Right ventricle myocardium superior (tissue), 1 donor: ENCODE measurements at regions not wholly inside any gene's neighbourhood (a gene's known extent, or its start where the extent isn't known, plus 50 kb on each side); places are given as distances from the start of the nearest gene placed in this dataset.

ENCODE experiments used
- ATAC-seq: fragments of 200-7000 bp; cut with Tn5 transposase; one replicate; pipeline ENCODE4 v1.9.1; 2020; ENCODE audit warnings: mild to moderate bottlenecking; ENCODE audit not compliant: poor library complexity
- DNase-seq: peaks from one replicate; pipeline ENCODE4 v3.0.0-alpha.2; 2020
- intact Hi-C: fragments of 100-400 bp; cut with DNase I; formaldehyde crosslinking; loops from one replicate; pipeline ENCODE4 v1.11.2; 2022
- donor health status: DM: no; HTN: yes; CAD: no; lungs with severe emphysema.

GRCh38 chr2:228257379-228257778 lies 75.9 kb upstream of the SPHKAP start:
- DNase-seq (no peak), ATAC-seq (no peak)
- intact Hi-C loops: no loop called here

DNA sequence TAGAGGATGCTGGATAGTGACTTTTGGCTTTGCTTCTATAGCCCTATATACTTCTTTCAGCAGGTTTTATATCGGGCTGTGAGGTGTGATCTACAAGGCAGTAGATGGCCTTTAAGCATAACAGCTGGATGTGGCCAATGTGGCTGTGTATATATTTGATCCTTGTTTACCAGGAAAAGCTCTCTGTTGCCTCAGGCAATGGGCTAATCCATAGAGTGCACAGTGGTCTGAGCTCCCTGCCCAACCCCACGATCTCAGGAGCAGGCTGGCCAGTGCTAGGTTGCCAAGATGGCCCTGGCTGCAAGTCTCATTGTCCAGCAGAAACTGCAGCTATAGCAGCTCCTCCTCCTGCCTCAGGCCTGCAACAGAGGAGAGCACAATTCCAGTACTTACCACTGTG lies 72.3 kb upstream of the SPHKAP start:
- intact Hi-C loops: no loop called here
- ATAC-seq: no peak
- DNase-seq: no peak

GRCh38 chr2:228247335-228247734 lies 65.8 kb upstream of the SPHKAP start:
- intact Hi-C loops: no loop called here
- DNase-seq (no peak), ATAC-seq (no peak)

DNA sequence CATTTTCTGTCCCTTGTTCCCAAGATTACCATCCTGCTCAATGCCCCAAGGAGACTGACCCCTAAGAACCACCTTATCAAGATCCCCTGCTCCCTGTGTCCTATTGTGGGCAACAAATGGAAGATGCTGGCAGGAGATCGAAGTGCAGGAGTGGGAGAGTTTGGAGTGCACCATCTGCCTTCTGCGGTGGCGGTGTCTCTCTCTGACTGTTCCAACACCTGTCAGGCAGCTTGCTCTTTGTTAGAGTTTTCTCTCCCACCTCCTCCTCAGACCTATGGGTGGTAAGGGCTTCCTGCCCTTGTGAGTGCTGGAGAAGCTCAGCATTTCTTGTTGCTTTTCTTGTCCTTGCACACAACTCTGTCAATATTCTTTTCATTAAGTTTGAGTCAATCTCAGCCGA lies 64.1 kb upstream of the SPHKAP start:
- no peak for ATAC-seq
- intact Hi-C loops: no loop called here
- DNase-seq: no peak

- no peak for DNase-seq
- ATAC-seq: no peak
- intact Hi-C loops: no loop called here
Measured at GRCh38 chr2:228242591-228242990, 61.1 kb upstream of the SPHKAP start.

- ATAC-seq: no peak
- DNase-seq: no peak
- intact Hi-C loops: no loop called here
Measured at GRCh38 chr2:228239907-228240561, 58.5 kb upstream of the SPHKAP start.

GRCh38 chr2:228239207-228239906 lies 57.9 kb upstream of the SPHKAP start:
- intact Hi-C loops: no loop called here
- DNase-seq: no peak
- no peak for ATAC-seq
